HCT116 (cell line): ENCODE measurements at regions not wholly inside any gene's neighbourhood (a gene's known extent, or its start where the extent isn't known, plus 50 kb on each side); places are given as distances from the start of the nearest gene placed in this dataset.

Experiments
- EZH2 ChIP-seq: fragments of 200-600 bp; sonication (generic); IDR thresholded peaks from 2 replicates; pipeline ENCODE4 v1.6.1; 2017; ENCODE audit warnings: antibody characterized with exemption, mixed run types
- POLR2A ChIP-seq: IDR thresholded peaks from 2 replicates; pipeline ENCODE4 v1.7.0; 2011; ENCODE audit warnings: borderline replicate concordance; ENCODE audit not compliant: insufficient read depth, insufficient read length; ENCODE audit errors: extremely low read depth
- ZNF274 ChIP-seq: fragments of 200-500 bp; sonication (Bioruptor generic); IDR thresholded peaks from 2 replicates; pipeline ENCODE4 v1.6.1; 2014; ENCODE audit warnings: mild to moderate bottlenecking, low read depth, low read length, inconsistent platforms

GRCh38 chr19:46931202-46931601 lies 70.4 kb downstream of the ARHGAP35 start:
- no peak for TF ChIP-seq POLR2A
- TF ChIP-seq EZH2 = no peak
- TF ChIP-seq ZNF274 = no peak
